ENCODE measurements at regions not wholly inside any gene's neighbourhood (a gene's known extent, or its start where the extent isn't known, plus 50 kb on each side); places are given as distances from the start of the nearest gene placed in this dataset.

DNA sequence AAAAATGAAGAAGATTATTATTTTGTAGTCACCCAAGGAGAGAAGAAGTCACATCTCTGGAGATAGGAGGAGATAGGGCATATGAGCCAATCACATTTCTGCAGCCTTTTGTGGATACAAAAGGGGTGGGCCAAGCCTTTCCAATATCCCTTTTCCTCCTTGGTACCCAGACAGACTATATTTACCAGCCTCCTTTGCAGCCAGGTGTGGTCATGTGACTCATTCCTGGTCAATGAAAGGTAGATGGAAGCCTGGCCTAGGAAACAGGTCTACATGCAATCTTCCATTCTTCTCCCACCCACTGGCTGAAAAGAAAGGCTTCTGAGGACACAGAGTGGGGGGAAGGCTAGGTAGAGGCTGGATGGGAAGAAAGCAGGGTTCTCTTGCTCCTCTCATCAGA, 58.1 kb upstream of the ERG start:
- DNase-seq (ENCODE audit: low spot score), result no peak

DNA sequence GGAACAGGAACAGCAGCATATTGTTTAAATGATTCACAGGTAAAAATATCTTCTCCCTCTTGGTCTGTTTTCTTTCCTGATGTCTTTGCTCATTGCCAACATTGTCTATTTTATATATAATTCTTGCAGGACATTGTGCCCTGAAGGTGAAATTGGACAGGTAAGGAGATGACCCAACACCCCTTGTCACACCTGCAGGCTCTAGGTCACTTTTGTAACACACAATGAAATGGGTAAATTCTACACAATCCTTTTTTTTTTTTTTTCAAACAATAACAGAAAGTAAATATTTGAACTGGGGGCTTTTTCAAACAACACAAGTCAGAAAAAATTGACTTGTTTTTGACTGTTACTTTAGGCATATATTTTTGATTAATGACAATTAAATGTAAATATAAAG, 62.9 kb upstream of the ERG start:
- no peak for DNase-seq (ENCODE audit: low spot score)

DNA sequence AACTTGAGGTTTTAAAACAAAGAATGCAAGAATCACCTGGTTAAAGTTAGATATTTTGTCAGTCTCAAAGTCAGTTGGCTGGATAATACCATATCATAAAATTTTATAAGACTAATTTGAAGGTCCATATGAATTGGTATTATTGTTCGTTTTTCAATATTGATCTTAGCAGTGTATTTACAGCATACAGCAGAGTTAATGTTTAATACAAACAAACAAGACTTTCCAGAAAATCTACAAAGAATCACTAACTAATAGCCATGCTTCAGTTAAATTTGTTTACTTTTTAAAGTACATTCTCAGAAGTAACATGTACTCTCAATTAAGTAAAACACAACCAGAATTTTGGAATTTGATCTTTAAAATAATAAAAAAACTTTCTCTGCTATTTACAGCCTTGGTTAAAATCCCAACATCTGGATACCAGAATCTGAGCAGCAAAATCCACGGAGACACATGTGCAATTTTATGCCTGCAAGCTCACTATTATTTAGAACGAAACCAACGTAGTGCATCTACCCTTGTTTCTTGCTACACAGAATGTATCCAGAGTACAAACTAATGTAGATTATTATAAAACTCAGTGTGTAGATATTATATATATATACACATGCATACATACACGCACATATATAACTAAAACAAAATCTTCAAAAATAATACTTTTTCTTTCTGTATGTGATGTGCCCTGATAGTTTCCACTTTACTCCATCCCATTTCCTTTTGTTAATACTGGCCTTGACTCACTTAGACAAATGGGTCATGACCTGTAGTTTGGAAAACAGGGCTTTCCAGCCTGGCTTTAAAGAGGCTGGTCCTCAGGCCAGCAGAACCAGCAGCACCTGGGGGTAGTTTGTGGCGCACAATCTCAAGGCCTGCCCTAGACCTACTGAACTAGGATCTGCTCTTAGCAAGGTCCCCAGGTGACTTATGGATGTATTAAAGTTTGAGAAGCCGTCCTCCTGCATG, 63.6 kb upstream of the ERG start:
- no peak for DNase-seq (ENCODE audit: low spot score)

GRCh38 chr21:38567335-38567969, 69.2 kb upstream of the ERG start:
- no peak for DNase-seq (ENCODE audit: low spot score)

DNA sequence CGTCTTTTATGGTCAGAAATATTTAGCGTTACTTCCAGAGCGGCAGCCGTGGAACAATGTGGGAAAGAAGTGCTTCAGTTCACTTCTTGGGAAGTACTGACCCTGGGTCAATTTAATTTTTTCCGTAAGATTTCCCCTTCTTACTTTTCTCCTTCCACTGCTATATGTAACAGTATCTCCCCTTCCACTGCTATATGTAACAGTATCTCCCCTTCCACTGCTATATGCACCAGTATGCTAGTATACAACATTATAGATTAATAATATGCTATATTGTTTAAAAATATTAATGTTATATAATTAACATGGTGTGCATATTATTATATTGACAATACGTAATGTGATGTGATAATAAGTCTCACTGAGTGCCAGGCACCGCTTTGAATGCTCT, 69.7 kb upstream of the ERG start:
- DNase-seq (ENCODE audit: low spot score), result no peak

GRCh38 chr21:38569733-38570132, 71.5 kb upstream of the ERG start:
- DNase-seq (ENCODE audit: low spot score), result no peak

GRCh38 chr21:38570596-38570995, 72.3 kb upstream of the ERG start:
- no peak for DNase-seq (ENCODE audit: low spot score)

GRCh38 chr21:38574895-38575575, 76.8 kb upstream of the ERG start:
- DNase-seq (ENCODE audit: low spot score), result no peak

DNA sequence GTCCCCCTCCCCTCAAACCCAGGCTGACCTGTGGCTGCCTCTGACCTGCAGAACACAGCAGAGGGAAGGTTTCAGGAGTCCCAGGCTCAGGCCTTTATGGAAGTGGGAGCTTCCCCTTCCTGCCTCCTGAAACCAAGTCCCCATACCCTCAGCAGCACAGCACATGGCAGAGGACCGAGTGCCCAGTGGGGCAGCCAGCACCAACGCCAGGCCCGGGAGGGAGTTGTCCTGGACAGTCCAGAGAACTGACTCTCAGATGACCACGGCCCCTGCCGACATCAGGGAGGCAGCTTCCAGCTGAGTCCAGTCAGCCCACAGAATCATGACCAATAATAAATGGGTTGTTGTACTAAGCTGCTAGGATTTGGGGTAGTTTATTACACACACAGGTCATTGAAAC, 79.6 kb upstream of the ERG start:
- no peak for DNase-seq (ENCODE audit: low spot score)

GRCh38 chr21:38590449-38591217, 92.4 kb upstream of the ERG start:
- DNase-seq (ENCODE audit: low spot score), result no peak

GRCh38 chr21:38591218-38591537, 92.9 kb upstream of the ERG start:
- DNase-seq (ENCODE audit: low spot score), result no peak

- DNase-seq (ENCODE audit: low spot score), result no peak
These were observed 98.2 kb upstream of the ERG start for GRCh38 chr21:38596264-38597042.

- no peak for DNase-seq (ENCODE audit: low spot score)
These were observed 99.1 kb upstream of the ERG start for GRCh38 chr21:38597421-38597820.

DNA sequence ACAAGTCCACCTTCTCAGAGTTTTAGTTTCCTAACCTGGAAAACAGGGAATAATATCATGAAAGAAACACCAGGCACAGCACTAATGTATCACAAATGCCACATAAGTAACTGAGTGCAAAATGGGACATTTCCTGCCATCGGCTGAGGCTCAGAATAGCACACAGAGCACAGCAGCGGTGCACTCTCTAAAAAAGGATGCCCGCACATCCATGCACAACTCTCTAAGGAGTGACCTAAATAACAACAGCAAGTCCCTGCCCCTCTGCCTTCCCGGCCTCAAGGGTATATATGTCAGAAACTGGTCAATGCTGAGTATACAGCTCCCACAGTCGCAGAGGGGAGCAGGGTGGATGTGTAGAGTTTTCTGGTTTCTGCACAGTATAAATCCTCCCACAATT, 100.1 kb upstream of the ERG start:
- no peak for DNase-seq (ENCODE audit: low spot score)

GRCh38 chr21:38599381-38599975, 101.2 kb upstream of the ERG start:
- no peak for DNase-seq (ENCODE audit: low spot score)

- no peak for DNase-seq (ENCODE audit: low spot score)
These were observed 101.8 kb upstream of the ERG start for GRCh38 chr21:38600106-38600505.

DNA sequence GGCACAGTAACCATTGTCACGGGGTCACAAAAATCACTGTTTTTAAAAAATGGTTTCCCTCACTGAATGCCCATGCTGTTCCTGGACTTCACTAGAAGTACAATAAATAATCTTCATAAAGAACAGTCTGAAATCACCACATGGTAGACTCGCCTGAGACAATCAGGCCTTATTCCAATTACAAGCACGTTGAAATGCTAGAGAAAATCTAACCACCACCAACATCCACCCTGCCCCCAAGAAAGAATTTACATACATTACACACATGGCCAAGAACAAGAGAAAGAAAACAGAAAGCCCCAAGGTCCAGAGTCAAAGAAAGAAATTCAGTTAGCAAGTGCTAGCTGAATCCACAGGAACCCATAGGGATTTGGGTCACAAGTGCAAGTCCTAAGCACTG, 107.0 kb upstream of the ERG start:
- DNase-seq (ENCODE audit: low spot score), result no peak

GRCh38 chr21:38609580-38609979, 111.3 kb upstream of the ERG start:
- DNase-seq (ENCODE audit: low spot score), result no peak

- no peak for DNase-seq (ENCODE audit: low spot score)
These were observed 112.5 kb upstream of the ERG start for GRCh38 chr21:38610623-38611251.

GRCh38 chr21:38611277-38611676, 113.0 kb upstream of the ERG start:
- DNase-seq (ENCODE audit: low spot score), result no peak

DNA sequence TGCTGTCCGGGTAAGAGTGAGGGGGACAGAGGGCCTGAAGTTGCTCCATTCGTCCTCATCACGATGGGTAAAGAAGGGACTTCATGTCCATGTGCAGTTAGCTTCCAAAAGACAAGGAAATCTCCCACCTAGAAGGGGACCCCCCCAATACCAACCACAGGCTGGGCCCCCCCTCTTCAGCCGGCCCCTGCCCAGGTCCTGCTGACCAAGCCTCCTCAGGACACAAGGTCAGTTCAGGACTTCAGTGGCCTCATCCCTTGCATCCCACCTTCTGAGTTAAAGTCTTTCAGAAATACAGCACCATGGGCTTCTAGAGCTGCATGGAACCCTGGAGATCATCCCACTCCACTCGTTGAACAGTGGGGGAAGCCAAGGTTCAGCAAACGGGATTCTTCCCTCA, 115.4 kb upstream of the ERG start:
- no peak for DNase-seq (ENCODE audit: low spot score)
